GM12865 (cell line): ENCODE measurements at regions not wholly inside any gene's neighbourhood (a gene's known extent, or its start where the extent isn't known, plus 50 kb on each side); places are given as distances from the start of the nearest gene placed in this dataset.

Experiments used
- DNase-seq: peaks from one replicate; pipeline ENCODE4 v3.0.0; 2010; ENCODE audit warnings: low read depth
- H3K4me3 ChIP-seq: 2 replicates; pipeline ENCODE4 v1.5.1; 2011; ENCODE audit warnings: mild to moderate bottlenecking, low read depth, low read length, control low read depth
- CTCF ChIP-seq: IDR thresholded peaks from 2 replicates; pipeline ENCODE4 v1.5.1; 2011; ENCODE audit warnings: low read length, control low read depth, low read depth, inconsistent platforms; ENCODE audit not compliant: insufficient read depth; ENCODE audit errors: missing control alignments

GRCh38 chr1:83554174-83554573 is 444.8 kb downstream of the TTLL7 start:
- no peak overlapping the region for H3K4me3 ChIP-seq
- TF ChIP-seq CTCF: peak; percentile 2
- DNase-seq: peak; percentile 33

- H3K4me3 ChIP-seq: no peak overlapping the region
- no peak for TF ChIP-seq CTCF
- DNase-seq: no peak
Measured at GRCh38 chr1:83552820-83553219, 446.1 kb downstream of the TTLL7 start.

- DNase-seq: no peak
- H3K4me3 ChIP-seq: no peak overlapping the region
- TF ChIP-seq CTCF: no peak
Measured at GRCh38 chr1:83548311-83548710, 450.6 kb downstream of the TTLL7 start.

- H3K4me3 ChIP-seq: no peak overlapping the region
- TF ChIP-seq CTCF: no peak
- DNase-seq: no peak
Measured at GRCh38 chr1:83547901-83548300, 451.0 kb downstream of the TTLL7 start.

- DNase-seq: no peak
- no peak overlapping the region for H3K4me3 ChIP-seq
- no peak for TF ChIP-seq CTCF
Measured at GRCh38 chr1:83546874-83547273, 452.1 kb downstream of the TTLL7 start.

GRCh38 chr1:83545066-83545862 is 453.7 kb downstream of the TTLL7 start:
- no peak overlapping the region for H3K4me3 ChIP-seq
- peak; percentile 21 for TF ChIP-seq CTCF
- DNase-seq: peak; percentile 18
